A549 (cell line): ENCODE measurements at regions not wholly inside any gene's neighbourhood (a gene's known extent, or its start where the extent isn't known, plus 50 kb on each side); places are given as distances from the start of the nearest gene placed in this dataset.
"Not testable (repeated sequence)": the region's sequence is repeated elsewhere in the genome, so short reads cannot be mapped to it uniquely, and the experiment has no call there.

Experiments used
- ATAC-seq, 2 experiments: fragments of 200-7000 bp in 1 of 2; fragments of >200 bp in 1 of 2; cut with Nextera tagmentation in 1 of 2; cut with Tn5 transposase in 1 of 2; 3 replicates each; pipeline versions ENCODE4 v1.8.0 to v1.9.1; 2018 to 2020; ENCODE audit warnings: mild to moderate bottlenecking in 1 of 2, moderate library complexity in 1 of 2
- CTCF ChIA-PET: fragments of 300-600 bp; sonication (Branson Sonifier 250); formaldehyde crosslinking; extraction: SDS; loops from one replicate; lab custom pipeline; 2021; ENCODE audit warnings: antibody characterized with exemption, inconsistent platforms; lab: Yijun Ruan, JAX
- POLR2A ChIA-PET: fragments of 350-600 bp; formaldehyde crosslinking; extraction: SDS; loops from one replicate; lab custom pipeline; 2021; ENCODE audit warnings: antibody characterized with exemption, inconsistent platforms; lab: Yijun Ruan, JAX
- DNase-seq, 2 experiments: peaks; one replicate each; pipeline versions ENCODE4 v3.0.0 to v3.0.0-alpha.2; 2011 to 2016; ENCODE audit warnings: low read depth in 1 of 2, low spot score in 1 of 2
- FAIRE-seq: peaks from 2 replicates; lab custom pipeline; 2011; peaks lifted over from hg19 to GRCh38; lab: Jason Lieb, UNC
- H3K27ac ChIP-seq, 2 experiments: fragments of >200 bp; sonication (Bioruptor Twin); formaldehyde crosslinking; 3 replicates each; pipeline ENCODE4 v1.5.1; 2016 to 2017
- H3K4me1 ChIP-seq: fragments of >200 bp; sonication (Bioruptor Twin); formaldehyde crosslinking; 3 replicates; pipeline ENCODE4 v1.6.1; 2016
- H3K4me2 ChIP-seq: fragments of >200 bp; sonication (Bioruptor Twin); formaldehyde crosslinking; 3 replicates; pipeline ENCODE4 v1.6.1; 2016
- H3K4me3 ChIP-seq: fragments of >200 bp; sonication (Bioruptor Twin); formaldehyde crosslinking; 3 replicates; pipeline ENCODE4 v1.5.1; 2016
- H3K9me3 ChIP-seq: fragments of >200 bp; sonication (Bioruptor Twin); formaldehyde crosslinking; 3 replicates; pipeline ENCODE4 v1.6.1; 2016
- ATOH8 ChIP-seq: fragments of 250-450 bp; sonication (Bioruptor Pico); IDR thresholded peaks from 2 replicates; pipeline ENCODE4 v1.5.0; 2020; ENCODE audit warnings: low read depth, mild to moderate bottlenecking, moderate library complexity
- BHLHE40 ChIP-seq: IDR thresholded peaks from 2 replicates; pipeline ENCODE4 v1.6.1; 2012; ENCODE audit warnings: low read depth, low read length, inconsistent platforms
- CBX8 ChIP-seq: fragments of 200-600 bp; sonication (generic); IDR thresholded peaks from 2 replicates; pipeline ENCODE4 v1.6.1; 2016
- FOSL2 ChIP-seq, 2 experiments: fragments of 450-650 bp in 1 of 2; fragments of >200 bp in 1 of 2; sonication (Bioruptor Twin) in 1 of 2; formaldehyde crosslinking; IDR thresholded peaks; 2 replicates each; pipeline versions ENCODE4 v1.5.0 to v1.6.1; 2016 to 2020; ENCODE audit warnings: mild to moderate bottlenecking in 1 of 2, moderate library complexity in 1 of 2
- JUNB ChIP-seq: fragments of >200 bp; sonication (Bioruptor Twin); formaldehyde crosslinking; IDR thresholded peaks from 2 replicates; pipeline ENCODE4 v1.6.1; 2016
- NPAS2 ChIP-seq: fragments of 250-450 bp; sonication (Bioruptor Pico); IDR thresholded peaks from 2 replicates; pipeline ENCODE4 v1.8.0; 2022; ENCODE audit warnings: mild to moderate bottlenecking, moderate library complexity, borderline replicate concordance
- PBX3 ChIP-seq: IDR thresholded peaks from 2 replicates; pipeline ENCODE4 v1.6.1; 2012
- POLR2A ChIP-seq: IDR thresholded peaks from 2 replicates; pipeline ENCODE4 v1.6.1; 2012; ENCODE audit warnings: mild to moderate bottlenecking, low read length
- RAD21 ChIP-seq, 2 experiments: fragments of >200 bp in 1 of 2; sonication (Bioruptor Twin) in 1 of 2; formaldehyde crosslinking in 1 of 2; IDR thresholded peaks in 1 of 2; conservative IDR thresholded peaks in 1 of 2; 2 replicates in 1 of 2; 3 replicates in 1 of 2; pipeline ENCODE4 v1.6.1; 2012 to 2018; ENCODE audit warnings: inconsistent platforms in 1 of 2
- SREBF2 ChIP-seq: fragments of 450-650 bp; IDR thresholded peaks from 2 replicates; pipeline ENCODE4 v1.6.1; 2014; ENCODE audit warnings: mild to moderate bottlenecking, moderate library complexity
- ZC3H11A ChIP-seq: fragments of 450-650 bp; IDR thresholded peaks from 2 replicates; pipeline ENCODE4 v1.6.1; 2014; ENCODE audit warnings: antibody characterized with exemption, mild to moderate bottlenecking
- WGBS: methylation state at CpG from one replicate; pipeline ENCODE4 v1.1.6; 2017; ENCODE audit errors: missing lambda C conversion rate; 5-methylcytosine and 5-hydroxymethylcytosine counted together
- TF ChIP-seq, protein P1 (sequence below): fragments of >200 bp; sonication (Bioruptor Twin); formaldehyde crosslinking; IDR thresholded peaks from 3 replicates; pipeline ENCODE4 v1.6.1; 2016
- TF ChIP-seq, protein P2 (sequence below): fragments of >200 bp; sonication (Bioruptor Twin); formaldehyde crosslinking; IDR thresholded peaks from 3 replicates; pipeline ENCODE4 v1.5.1; 2016

GRCh38 chr21:20040768-20041167 lies 957.4 kb upstream of the NCAM2 start:
- FAIRE-seq, result no peak
- Histone ChIP-seq H3K9me3 (no peaks in the 10 kb centered on the region), H3K4me1 (no peaks in the 10 kb centered on the region), H3K27ac (no peak overlapping the region), H3K4me2 (no peak overlapping the region), H3K4me3 (no peak overlapping the region)
- no peak for ATAC-seq
- WGBS, result 3% methylated on average over 2 of the region's 2 CpGs
- ChIA-PET CTCF (no interaction called here), POLR2A (no interaction called here)
- no peak for TF ChIP-seq RAD21 (conservative IDR thresholded peaks at IDR 0.05 in 1 of 2, IDR thresholded peaks at IDR 0.05 in 1 of 2)
- TF ChIP-seq, protein P1, sequence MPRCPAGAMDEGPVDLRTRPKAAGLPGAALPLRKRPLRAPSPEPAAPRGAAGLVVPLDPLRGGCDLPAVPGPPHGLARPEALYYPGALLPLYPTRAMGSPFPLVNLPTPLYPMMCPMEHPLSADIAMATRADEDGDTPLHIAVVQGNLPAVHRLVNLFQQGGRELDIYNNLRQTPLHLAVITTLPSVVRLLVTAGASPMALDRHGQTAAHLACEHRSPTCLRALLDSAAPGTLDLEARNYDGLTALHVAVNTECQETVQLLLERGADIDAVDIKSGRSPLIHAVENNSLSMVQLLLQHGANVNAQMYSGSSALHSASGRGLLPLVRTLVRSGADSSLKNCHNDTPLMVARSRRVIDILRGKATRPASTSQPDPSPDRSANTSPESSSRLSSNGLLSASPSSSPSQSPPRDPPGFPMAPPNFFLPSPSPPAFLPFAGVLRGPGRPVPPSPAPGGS, result no peak
- TF ChIP-seq SREBF2, result no peak
- DNase-seq, result no peak

DNA sequence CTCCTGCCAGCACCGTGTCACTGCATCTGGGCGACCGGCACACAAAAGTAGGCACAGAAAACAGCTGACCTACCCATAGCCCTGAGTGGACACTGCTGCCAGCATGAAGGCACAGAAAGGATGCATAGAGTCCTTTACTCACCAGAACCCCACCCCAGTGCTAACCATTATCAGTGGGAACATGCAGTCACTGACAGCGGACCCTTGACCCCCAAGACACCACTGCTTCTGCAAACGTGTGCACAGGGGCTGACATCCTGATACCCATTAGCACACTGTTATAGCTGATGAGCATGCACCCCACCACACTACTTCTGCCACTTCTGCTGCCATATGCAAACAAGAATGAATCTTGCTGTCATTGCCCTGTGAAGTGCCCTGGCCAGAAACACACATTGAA lies 953.0 kb upstream of the NCAM2 start:
- FAIRE-seq (no peak), DNase-seq (no peak), ATAC-seq (no peak)
- no peak overlapping the region for H3K4me2 ChIP-seq
- no peaks in the 10 kb centered on the region for H3K4me1 ChIP-seq
- POLR2A ChIA-PET, result no interaction called here
- no peak overlapping the region for H3K27ac ChIP-seq
- CTCF ChIA-PET, result no interaction called here
- H3K4me3 ChIP-seq, result no peak overlapping the region
- TF ChIP-seq PBX3, result no peak
- TF ChIP-seq JUNB, result no peak
- WGBS, result 0% methylated on average over 1 of the region's 5 CpGs
- H3K9me3 ChIP-seq, result no peaks in the 10 kb centered on the region

- FAIRE-seq, H3K27ac ChIP-seq, H3K4me1 ChIP-seq, DNase-seq, H3K9me3 ChIP-seq, H3K4me2 ChIP-seq, POLR2A ChIA-PET, CTCF ChIA-PET, ATAC-seq, H3K4me3 ChIP-seq: not testable (repeated sequence)
- 52% methylated on average over 13 of the region's 20 CpGs for WGBS
Observed at GRCh38 chr21:20048130-20048837, 949.9 kb upstream of the NCAM2 start.

- Histone ChIP-seq H3K9me3 (no peaks in the 10 kb centered on the region), H3K4me1 (no peaks in the 10 kb centered on the region), H3K4me3 (no peak overlapping the region), H3K4me2 (no peak overlapping the region), H3K27ac (no peak overlapping the region)
- ChIA-PET CTCF (no interaction called here), POLR2A (no interaction called here)
- FAIRE-seq (no peak), DNase-seq (no peak), ATAC-seq (no peak)
- no peak for TF ChIP-seq POLR2A
- TF ChIP-seq BHLHE40, result no peak
- no peak for TF ChIP-seq CBX8
- no peak for TF ChIP-seq FOSL2 (IDR thresholded peaks at IDR 0.05)
- no peak for TF ChIP-seq FOSL2 (CRISPR knock-in tag; IDR thresholded peaks at IDR 0.05)
- no peak for TF ChIP-seq NPAS2
- TF ChIP-seq ZC3H11A, result no peak
- TF ChIP-seq ATOH8 (CRISPR knock-in tag), result no peak
- TF ChIP-seq, protein P2, sequence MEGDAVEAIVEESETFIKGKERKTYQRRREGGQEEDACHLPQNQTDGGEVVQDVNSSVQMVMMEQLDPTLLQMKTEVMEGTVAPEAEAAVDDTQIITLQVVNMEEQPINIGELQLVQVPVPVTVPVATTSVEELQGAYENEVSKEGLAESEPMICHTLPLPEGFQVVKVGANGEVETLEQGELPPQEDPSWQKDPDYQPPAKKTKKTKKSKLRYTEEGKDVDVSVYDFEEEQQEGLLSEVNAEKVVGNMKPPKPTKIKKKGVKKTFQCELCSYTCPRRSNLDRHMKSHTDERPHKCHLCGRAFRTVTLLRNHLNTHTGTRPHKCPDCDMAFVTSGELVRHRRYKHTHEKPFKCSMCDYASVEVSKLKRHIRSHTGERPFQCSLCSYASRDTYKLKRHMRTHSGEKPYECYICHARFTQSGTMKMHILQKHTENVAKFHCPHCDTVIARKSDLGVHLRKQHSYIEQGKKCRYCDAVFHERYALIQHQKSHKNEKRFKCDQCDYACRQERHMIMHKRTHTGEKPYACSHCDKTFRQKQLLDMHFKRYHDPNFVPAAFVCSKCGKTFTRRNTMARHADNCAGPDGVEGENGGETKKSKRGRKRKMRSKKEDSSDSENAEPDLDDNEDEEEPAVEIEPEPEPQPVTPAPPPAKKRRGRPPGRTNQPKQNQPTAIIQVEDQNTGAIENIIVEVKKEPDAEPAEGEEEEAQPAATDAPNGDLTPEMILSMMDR, result no peak
- no peak for TF ChIP-seq JUNB
Observed at GRCh38 chr21:20083336-20083735, 914.9 kb upstream of the NCAM2 start.
